ENCODE measurements at regions not wholly inside any gene's neighbourhood (a gene's known extent, or its start where the extent isn't known, plus 50 kb on each side); places are given as distances from the start of the nearest gene placed in this dataset.

DNA sequence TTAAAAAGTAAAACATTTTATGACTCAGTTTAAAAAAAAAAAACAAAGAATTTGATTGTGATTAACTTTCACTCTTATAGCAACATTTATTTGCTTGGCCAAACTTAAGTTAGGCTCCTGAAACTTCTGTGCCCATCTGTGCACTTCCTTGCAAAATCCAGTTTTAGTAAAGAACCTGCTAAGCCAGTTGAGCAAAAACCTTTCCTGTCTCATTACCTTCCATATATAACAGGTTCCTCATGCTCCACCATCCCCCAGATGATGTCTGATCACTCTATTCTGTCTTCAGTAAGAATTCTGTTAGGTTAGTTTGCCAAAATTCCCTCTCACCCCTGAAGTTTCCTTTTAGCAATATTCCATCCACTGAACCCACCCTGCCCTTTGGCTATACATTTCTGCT is 1200.5 kb downstream of the C4orf33 start:
- H3K9me3 ChIP-seq (ENCODE audit: control insufficient read depth, low read depth, low read length): no peaks in the 10 kb centered on the region
- H3K4me1 ChIP-seq (ENCODE audit: control insufficient read depth, low read depth, low read length): no peaks in the 10 kb centered on the region
- no peaks in the 10 kb centered on the region for H3K36me3 ChIP-seq (ENCODE audit: control insufficient read depth, low read depth, low read length)
- H3K27ac ChIP-seq (ENCODE audit: low read length): no peak overlapping the region
- H3K27me3 ChIP-seq (ENCODE audit: control insufficient read depth, insufficient read depth, low read length): no peaks in the 10 kb centered on the region
- H3K9ac ChIP-seq (ENCODE audit: low read length): no peak overlapping the region
- H3K4me3 ChIP-seq (ENCODE audit: low read length): no peak overlapping the region

DNA sequence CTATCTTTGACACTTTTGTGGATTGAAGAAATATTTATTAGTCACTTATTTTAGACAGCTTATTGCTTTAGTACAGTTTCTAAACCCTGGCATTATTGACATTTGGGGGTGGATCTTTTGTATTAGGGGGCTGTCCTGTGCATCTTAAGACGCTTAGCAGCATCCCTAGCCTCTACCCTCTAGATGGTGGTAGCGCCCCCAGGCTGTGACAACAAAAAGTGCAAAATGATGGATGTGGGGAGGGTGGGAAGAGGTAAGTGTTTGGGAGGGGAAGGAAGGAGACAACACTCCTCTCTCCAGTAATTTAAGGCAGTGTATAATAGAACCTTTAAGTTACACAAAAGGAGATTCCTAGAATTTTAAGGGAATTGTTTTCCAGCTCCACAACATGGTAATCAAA is 1210.6 kb downstream of the C4orf33 start:
- H3K4me1 ChIP-seq (ENCODE audit: control insufficient read depth, low read depth, low read length): peaks cover 9% of the 10 kb centered on the region
- H3K4me3 ChIP-seq (ENCODE audit: low read length): no peak overlapping the region
- H3K9ac ChIP-seq (ENCODE audit: low read length): no peak overlapping the region
- H3K27me3 ChIP-seq (ENCODE audit: control insufficient read depth, insufficient read depth, low read length): no peaks in the 10 kb centered on the region
- H3K9me3 ChIP-seq (ENCODE audit: control insufficient read depth, low read depth, low read length): no peaks in the 10 kb centered on the region
- no peaks in the 10 kb centered on the region for H3K36me3 ChIP-seq (ENCODE audit: control insufficient read depth, low read depth, low read length)
- no peak overlapping the region for H3K27ac ChIP-seq (ENCODE audit: low read length)

DNA sequence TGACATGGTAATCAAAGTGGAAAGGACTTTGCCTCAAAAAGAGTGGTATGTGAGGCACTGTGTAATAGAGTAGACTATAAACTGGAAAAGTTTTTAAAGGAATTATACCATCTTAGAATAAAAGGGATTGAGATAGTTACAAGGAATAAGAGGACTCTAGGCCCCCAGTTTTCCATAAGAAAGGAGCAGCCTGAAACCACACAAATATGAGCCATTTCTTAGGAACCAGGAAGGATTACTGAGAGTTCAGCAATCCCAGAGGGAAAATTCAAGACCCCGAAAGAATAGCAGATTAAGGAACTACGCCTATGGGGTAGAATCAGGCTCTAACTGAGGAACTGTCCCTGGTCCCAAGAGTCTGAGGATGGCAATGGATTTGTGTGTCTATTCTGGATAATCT is 1213.3 kb downstream of the C4orf33 start:
- Histone ChIP-seq H3K4me3 (ENCODE audit: low read length) (no peak overlapping the region), H3K36me3 (ENCODE audit: control insufficient read depth, low read depth, low read length) (no peaks in the 10 kb centered on the region), H3K4me1 (ENCODE audit: control insufficient read depth, low read depth, low read length) (peaks cover 9% of the 10 kb centered on the region), H3K27me3 (ENCODE audit: control insufficient read depth, insufficient read depth, low read length) (no peaks in the 10 kb centered on the region), H3K9ac (ENCODE audit: low read length) (no peak overlapping the region), H3K9me3 (ENCODE audit: control insufficient read depth, low read depth, low read length) (no peaks in the 10 kb centered on the region), H3K27ac (ENCODE audit: low read length) (no peak overlapping the region)

DNA sequence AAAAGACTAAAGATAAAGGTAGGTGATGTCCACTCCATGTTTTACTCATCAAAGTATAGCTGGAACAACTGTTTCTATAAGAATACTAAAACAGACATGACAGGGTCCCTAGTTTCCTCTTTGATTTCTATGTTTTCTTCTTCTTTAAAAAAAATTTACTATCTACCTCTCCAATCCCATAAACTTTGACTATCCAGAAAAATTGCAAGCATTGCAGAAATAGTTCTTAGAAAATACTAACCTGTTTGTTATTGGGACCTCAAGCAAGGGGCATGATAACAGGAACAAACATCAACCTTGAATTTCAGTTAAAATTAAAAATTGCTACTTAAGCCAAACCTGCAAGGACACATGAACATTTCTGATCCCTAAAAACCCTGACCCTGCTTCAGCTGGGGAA is 1226.5 kb downstream of the C4orf33 start:
- Histone ChIP-seq H3K27me3 (ENCODE audit: control insufficient read depth, insufficient read depth, low read length) (no peaks in the 10 kb centered on the region), H3K4me3 (ENCODE audit: low read length) (no peak overlapping the region), H3K27ac (ENCODE audit: low read length) (no peak overlapping the region), H3K36me3 (ENCODE audit: control insufficient read depth, low read depth, low read length) (no peaks in the 10 kb centered on the region), H3K9ac (ENCODE audit: low read length) (no peak overlapping the region), H3K9me3 (ENCODE audit: control insufficient read depth, low read depth, low read length) (no peaks in the 10 kb centered on the region), H3K4me1 (ENCODE audit: control insufficient read depth, low read depth, low read length) (no peaks in the 10 kb centered on the region)

GRCh38 chr4:130329036-130329435 is 1233.1 kb downstream of the C4orf33 start:
- H3K4me3 ChIP-seq (ENCODE audit: low read length): no peak overlapping the region
- H3K27ac ChIP-seq (ENCODE audit: low read length): no peak overlapping the region
- H3K9me3 ChIP-seq (ENCODE audit: control insufficient read depth, low read depth, low read length): no peaks in the 10 kb centered on the region
- H3K27me3 ChIP-seq (ENCODE audit: control insufficient read depth, insufficient read depth, low read length): no peaks in the 10 kb centered on the region
- H3K36me3 ChIP-seq (ENCODE audit: control insufficient read depth, low read depth, low read length): no peaks in the 10 kb centered on the region
- H3K4me1 ChIP-seq (ENCODE audit: control insufficient read depth, low read depth, low read length): peaks cover 11% of the 10 kb centered on the region
- no peak overlapping the region for H3K9ac ChIP-seq (ENCODE audit: low read length)

GRCh38 chr4:130333241-130333759 is 1237.3 kb downstream of the C4orf33 start:
- no peak overlapping the region for H3K4me3 ChIP-seq (ENCODE audit: low read length)
- H3K27me3 ChIP-seq (ENCODE audit: control insufficient read depth, insufficient read depth, low read length): no peaks in the 10 kb centered on the region
- no peaks in the 10 kb centered on the region for H3K9me3 ChIP-seq (ENCODE audit: control insufficient read depth, low read depth, low read length)
- H3K27ac ChIP-seq (ENCODE audit: low read length): no peak overlapping the region
- no peak overlapping the region for H3K9ac ChIP-seq (ENCODE audit: low read length)
- no peaks in the 10 kb centered on the region for H3K36me3 ChIP-seq (ENCODE audit: control insufficient read depth, low read depth, low read length)
- H3K4me1 ChIP-seq (ENCODE audit: control insufficient read depth, low read depth, low read length): peaks cover 11% of the 10 kb centered on the region

DNA sequence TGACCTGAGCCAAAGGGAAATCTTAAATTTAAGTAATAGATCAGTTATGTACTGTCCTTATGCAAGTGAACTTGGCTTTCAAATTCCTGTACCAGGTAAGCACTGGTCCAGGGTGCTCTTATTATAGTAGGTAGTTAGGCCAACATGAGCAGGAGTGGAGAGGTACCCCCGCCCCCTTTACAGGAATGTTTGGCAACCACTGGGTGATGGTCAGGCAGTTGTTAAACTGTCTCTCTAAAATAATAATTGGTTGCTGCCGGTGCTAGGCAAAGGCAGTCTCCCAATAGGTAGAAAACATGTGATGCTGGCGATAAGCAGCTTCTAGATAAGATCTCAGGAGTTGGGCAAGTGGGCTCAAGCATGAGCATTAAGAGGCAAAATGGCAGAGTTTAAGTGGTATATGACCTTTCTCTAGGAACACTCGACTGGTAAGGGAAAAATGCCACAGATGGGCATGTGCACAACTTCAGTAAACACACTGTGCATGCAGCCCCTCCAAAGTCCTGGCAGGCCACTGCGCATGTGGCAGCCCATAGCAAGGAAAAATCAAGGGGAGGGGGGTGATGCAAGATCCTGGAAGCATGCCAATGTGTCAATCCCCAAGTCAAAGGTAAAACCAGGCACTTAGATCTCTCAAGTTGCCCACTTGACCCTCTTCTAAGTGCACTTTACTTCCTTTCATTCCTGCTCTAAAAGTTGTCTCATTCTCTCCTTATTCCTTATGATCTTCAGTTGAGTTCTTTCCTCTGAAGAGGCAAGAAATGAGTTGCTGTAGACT is 1239.7 kb downstream of the C4orf33 start:
- H3K9me3 ChIP-seq (ENCODE audit: control insufficient read depth, low read depth, low read length): no peaks in the 10 kb centered on the region
- H3K4me3 ChIP-seq (ENCODE audit: low read length): no peak overlapping the region
- no peaks in the 10 kb centered on the region for H3K27me3 ChIP-seq (ENCODE audit: control insufficient read depth, insufficient read depth, low read length)
- no peaks in the 10 kb centered on the region for H3K36me3 ChIP-seq (ENCODE audit: control insufficient read depth, low read depth, low read length)
- H3K9ac ChIP-seq (ENCODE audit: low read length): no peak overlapping the region
- peaks cover 11% of the 10 kb centered on the region for H3K4me1 ChIP-seq (ENCODE audit: control insufficient read depth, low read depth, low read length)
- no peak overlapping the region for H3K27ac ChIP-seq (ENCODE audit: low read length)

GRCh38 chr4:130336585-130337217 is 1240.7 kb downstream of the C4orf33 start:
- H3K27me3 ChIP-seq (ENCODE audit: control insufficient read depth, insufficient read depth, low read length): no peaks in the 10 kb centered on the region
- H3K36me3 ChIP-seq (ENCODE audit: control insufficient read depth, low read depth, low read length): no peaks in the 10 kb centered on the region
- peaks cover 11% of the 10 kb centered on the region for H3K4me1 ChIP-seq (ENCODE audit: control insufficient read depth, low read depth, low read length)
- no peaks in the 10 kb centered on the region for H3K9me3 ChIP-seq (ENCODE audit: control insufficient read depth, low read depth, low read length)
- H3K9ac ChIP-seq (ENCODE audit: low read length): no peak overlapping the region
- no peak overlapping the region for H3K27ac ChIP-seq (ENCODE audit: low read length)
- no peak overlapping the region for H3K4me3 ChIP-seq (ENCODE audit: low read length)

DNA sequence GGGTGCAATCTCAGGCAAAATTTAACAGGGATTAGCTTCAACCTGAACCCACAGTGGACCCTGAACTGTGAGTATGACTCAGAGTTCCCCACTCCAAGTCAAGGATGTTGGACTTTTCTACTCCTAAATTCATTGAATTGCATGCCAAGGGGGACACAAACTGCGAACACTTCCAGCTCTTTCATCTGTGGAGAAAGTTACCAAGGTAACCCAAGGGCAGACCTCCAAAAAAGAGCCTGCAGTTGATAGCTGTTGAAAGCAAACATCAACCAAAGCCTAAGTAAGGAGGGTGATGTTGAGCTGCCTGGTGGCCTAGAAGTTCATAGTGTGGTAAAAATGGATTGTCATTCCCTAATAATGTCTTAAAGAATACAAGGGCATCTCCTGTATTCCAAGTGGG is 1242.9 kb downstream of the C4orf33 start:
- no peak overlapping the region for H3K4me3 ChIP-seq (ENCODE audit: low read length)
- peaks cover 1% of the 10 kb centered on the region for H3K4me1 ChIP-seq (ENCODE audit: control insufficient read depth, low read depth, low read length)
- no peaks in the 10 kb centered on the region for H3K36me3 ChIP-seq (ENCODE audit: control insufficient read depth, low read depth, low read length)

DNA sequence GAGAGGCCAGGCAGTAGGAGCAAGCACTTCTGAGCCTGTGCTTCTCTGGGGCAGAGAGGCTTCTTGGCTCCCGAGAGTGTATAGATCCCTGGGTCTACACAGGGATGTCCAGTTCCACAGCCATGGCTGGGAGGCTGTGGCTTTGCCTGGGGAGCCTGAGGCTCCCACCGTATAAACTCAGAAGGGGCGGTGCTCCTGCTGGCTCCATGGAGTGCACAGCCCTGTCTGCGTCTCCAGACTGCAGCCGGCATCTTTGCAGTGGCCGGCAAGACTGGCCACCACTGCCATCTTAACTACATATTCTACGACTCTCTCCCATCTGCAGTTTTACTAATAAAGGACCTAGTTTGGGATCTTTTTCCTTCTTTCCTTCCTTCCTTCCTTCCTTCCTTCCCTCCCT is 1253.8 kb downstream of the C4orf33 start:
- no peak overlapping the region for H3K4me3 ChIP-seq (ENCODE audit: low read length)
- H3K9me3 ChIP-seq (ENCODE audit: control insufficient read depth, low read depth, low read length): no peaks in the 10 kb centered on the region
- H3K27me3 ChIP-seq (ENCODE audit: control insufficient read depth, insufficient read depth, low read length): no peaks in the 10 kb centered on the region
- H3K36me3 ChIP-seq (ENCODE audit: control insufficient read depth, low read depth, low read length): no peaks in the 10 kb centered on the region
- H3K4me1 ChIP-seq (ENCODE audit: control insufficient read depth, low read depth, low read length): no peaks in the 10 kb centered on the region
- H3K9ac ChIP-seq (ENCODE audit: low read length): no peak overlapping the region
- no peak overlapping the region for H3K27ac ChIP-seq (ENCODE audit: low read length)

More for the DNA sequence above, 1242.9 kb downstream of the C4orf33 start:
- H3K9ac ChIP-seq (ENCODE audit: low read length): no peak overlapping the region
- no peaks in the 10 kb centered on the region for H3K27me3 ChIP-seq (ENCODE audit: control insufficient read depth, insufficient read depth, low read length)
- no peak overlapping the region for H3K27ac ChIP-seq (ENCODE audit: low read length)
- H3K9me3 ChIP-seq (ENCODE audit: control insufficient read depth, low read depth, low read length): no peaks in the 10 kb centered on the region

DNA sequence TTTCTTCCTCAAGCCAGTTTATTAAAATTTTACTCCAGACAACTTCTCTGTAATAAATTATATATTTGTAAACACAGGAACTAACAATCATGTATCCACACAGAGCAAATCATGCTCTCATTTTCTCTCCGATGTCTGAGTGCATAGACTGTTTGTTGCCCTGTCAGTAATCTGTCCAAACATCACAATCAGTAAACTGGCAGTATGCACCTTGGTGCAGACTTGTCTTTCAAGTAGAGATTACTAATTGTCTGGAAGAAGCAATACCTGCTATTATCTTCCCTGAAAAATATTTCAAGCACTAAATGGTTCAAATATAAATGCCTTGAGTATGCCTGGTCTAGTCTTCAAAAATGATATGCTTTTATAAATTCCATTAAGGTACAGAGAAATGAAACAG is 1260.9 kb downstream of the C4orf33 start:
- Histone ChIP-seq H3K27ac (ENCODE audit: low read length) (no peak overlapping the region), H3K9me3 (ENCODE audit: control insufficient read depth, low read depth, low read length) (no peaks in the 10 kb centered on the region), H3K27me3 (ENCODE audit: control insufficient read depth, insufficient read depth, low read length) (no peaks in the 10 kb centered on the region), H3K4me3 (ENCODE audit: low read length) (no peak overlapping the region), H3K9ac (ENCODE audit: low read length) (no peak overlapping the region), H3K4me1 (ENCODE audit: control insufficient read depth, low read depth, low read length) (peaks cover 7% of the 10 kb centered on the region), H3K36me3 (ENCODE audit: control insufficient read depth, low read depth, low read length) (no peaks in the 10 kb centered on the region)

DNA sequence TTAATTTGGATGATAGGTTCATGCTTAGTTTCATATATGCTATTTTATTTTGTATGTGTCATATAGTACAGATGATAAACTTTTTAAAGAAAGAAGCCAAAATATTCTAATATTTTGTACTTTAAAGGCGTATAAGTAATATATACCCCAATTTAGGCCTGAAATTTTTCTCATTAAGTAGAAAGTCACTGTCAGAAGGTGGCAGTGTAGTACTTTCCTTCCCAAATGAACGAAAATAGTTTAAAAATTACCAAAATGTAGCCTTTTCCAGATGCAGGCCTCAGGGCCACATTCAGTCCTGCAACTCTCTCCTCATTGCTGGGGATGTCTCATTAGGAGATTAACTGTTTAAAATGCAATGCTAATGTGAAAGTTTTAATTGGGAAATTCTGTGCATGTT is 1263.6 kb downstream of the C4orf33 start:
- H3K9ac ChIP-seq (ENCODE audit: low read length): no peak overlapping the region
- H3K27ac ChIP-seq (ENCODE audit: low read length): no peak overlapping the region
- peaks cover 7% of the 10 kb centered on the region for H3K4me1 ChIP-seq (ENCODE audit: control insufficient read depth, low read depth, low read length)
- no peaks in the 10 kb centered on the region for H3K27me3 ChIP-seq (ENCODE audit: control insufficient read depth, insufficient read depth, low read length)
- no peaks in the 10 kb centered on the region for H3K9me3 ChIP-seq (ENCODE audit: control insufficient read depth, low read depth, low read length)
- no peak overlapping the region for H3K4me3 ChIP-seq (ENCODE audit: low read length)
- no peaks in the 10 kb centered on the region for H3K36me3 ChIP-seq (ENCODE audit: control insufficient read depth, low read depth, low read length)

All from iPS-18a (cell line).